H1 (cell line): ENCODE measurements at regions not wholly inside any gene's neighbourhood (a gene's known extent, or its start where the extent isn't known, plus 50 kb on each side); places are given as distances from the start of the nearest gene placed in this dataset.

Experiments
- CTCF ChIP-seq, 3 experiments: IDR thresholded peaks; 1 replicate in 2 of 3; 2 replicates in 1 of 3; pipeline versions ENCODE4 v1.5.1 to v1.6.1; 2011; ENCODE audit warnings: low read length in 3 of 3, mild to moderate bottlenecking in 3 of 3, inconsistent platforms in 2 of 3, low read depth in 1 of 3, moderate library complexity in 1 of 3; ENCODE audit not compliant: insufficient read depth in 1 of 3; ENCODE audit errors: control extremely low read depth in 1 of 3
- TF ChIP-seq, protein P1 (sequence below): IDR thresholded peaks from 2 replicates; pipeline ENCODE4 v1.6.1; 2012; ENCODE audit warnings: inconsistent platforms

GRCh38 chr6:88413459-88413858 is 247.3 kb upstream of the CNR1 start:
- TF ChIP-seq CTCF (IDR thresholded peaks at IDR 0.05; ENCODE audit: control extremely low read depth in 1 of 3, insufficient read depth in 1 of 3, low read depth in 1 of 3, low read length in 3 of 3), result no peak
- TF ChIP-seq, protein P1, sequence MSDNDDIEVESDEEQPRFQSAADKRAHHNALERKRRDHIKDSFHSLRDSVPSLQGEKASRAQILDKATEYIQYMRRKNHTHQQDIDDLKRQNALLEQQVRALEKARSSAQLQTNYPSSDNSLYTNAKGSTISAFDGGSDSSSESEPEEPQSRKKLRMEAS, result no peak
